ENCODE measurements at regions not wholly inside any gene's neighbourhood (a gene's known extent, or its start where the extent isn't known, plus 50 kb on each side); places are given as distances from the start of the nearest gene placed in this dataset.

- ATAC-seq (ENCODE audit: low FRiP score) (no peak), DNase-seq (ENCODE audit: low spot score) (no peak)
- TF ChIP-seq CTCF (IDR thresholded peaks at IDR 0.05), result no peak
These were observed 684.8 kb downstream of the DHX35 start for GRCh38 chr20:39646874-39647413.

GRCh38 chr20:39645131-39645530 lies 683.0 kb downstream of the DHX35 start:
- ATAC-seq (ENCODE audit: low FRiP score) (no peak), DNase-seq (ENCODE audit: low spot score) (no peak)

GRCh38 chr20:39643292-39643691 lies 681.1 kb downstream of the DHX35 start:
- no peak for ATAC-seq (ENCODE audit: low FRiP score)
- no peak for TF ChIP-seq CTCF (IDR thresholded peaks at IDR 0.05)
- DNase-seq (ENCODE audit: low spot score), result no peak

More at GRCh38 chr20:39645131-39645530, 683.0 kb downstream of the DHX35 start:
- no peak for TF ChIP-seq CTCF (IDR thresholded peaks at IDR 0.05)

GRCh38 chr20:39641423-39641822 lies 679.3 kb downstream of the DHX35 start:
- TF ChIP-seq CTCF (IDR thresholded peaks at IDR 0.05), result no peak
- ATAC-seq (ENCODE audit: low FRiP score) (no peak), DNase-seq (ENCODE audit: low spot score) (no peak)

GRCh38 chr20:39640147-39640546 lies 678.0 kb downstream of the DHX35 start:
- TF ChIP-seq CTCF (IDR thresholded peaks at IDR 0.05), result no peak
- DNase-seq (ENCODE audit: low spot score), result no peak
- ATAC-seq (ENCODE audit: low FRiP score), result no peak

- DNase-seq (ENCODE audit: low spot score) (no peak), ATAC-seq (ENCODE audit: low FRiP score) (no peak)
- no peak for TF ChIP-seq CTCF (IDR thresholded peaks at IDR 0.05)
These were observed 676.6 kb downstream of the DHX35 start for GRCh38 chr20:39638731-39639130.

GRCh38 chr20:39633689-39634088 lies 671.5 kb downstream of the DHX35 start:
- ATAC-seq (ENCODE audit: low FRiP score), result no peak
- TF ChIP-seq CTCF (IDR thresholded peaks at IDR 0.05), result no peak
- DNase-seq (ENCODE audit: low spot score), result no peak

All from omental fat pad (tissue), 3 donors.